ENCODE measurements at regions not wholly inside any gene's neighbourhood (a gene's known extent, or its start where the extent isn't known, plus 50 kb on each side); places are given as distances from the start of the nearest gene placed in this dataset.

- no peak for FAIRE-seq
Measured at GRCh38 chr6:93821953-93822352, 402.6 kb upstream of the EPHA7 start.

- FAIRE-seq = no peak
Measured at GRCh38 chr6:93820465-93821082, 401.2 kb upstream of the EPHA7 start.

- no peak for FAIRE-seq
Measured at GRCh38 chr6:93819189-93819588, 399.8 kb upstream of the EPHA7 start.

GRCh38 chr6:93817937-93818336 lies 398.6 kb upstream of the EPHA7 start:
- no peak for FAIRE-seq

- FAIRE-seq = no peak
Measured at GRCh38 chr6:93806409-93807270, 387.3 kb upstream of the EPHA7 start.

- no peak for FAIRE-seq
Measured at GRCh38 chr6:93801101-93801847, 381.9 kb upstream of the EPHA7 start.

- no peak for FAIRE-seq
Measured at GRCh38 chr6:93799226-93799625, 379.9 kb upstream of the EPHA7 start.

- no peak for FAIRE-seq
Measured at GRCh38 chr6:93794166-93794565, 374.8 kb upstream of the EPHA7 start.

GRCh38 chr6:93792746-93793145 lies 373.4 kb upstream of the EPHA7 start:
- no peak for FAIRE-seq

GRCh38 chr6:93790981-93791380 lies 371.6 kb upstream of the EPHA7 start:
- no peak for FAIRE-seq

GRCh38 chr6:93789532-93789931 lies 370.2 kb upstream of the EPHA7 start:
- no peak for FAIRE-seq

GRCh38 chr6:93787841-93788240 lies 368.5 kb upstream of the EPHA7 start:
- FAIRE-seq = no peak

- FAIRE-seq = no peak
Measured at GRCh38 chr6:93786474-93787330, 367.3 kb upstream of the EPHA7 start.

- FAIRE-seq = no peak
Measured at GRCh38 chr6:93785694-93786030, 366.3 kb upstream of the EPHA7 start.

GRCh38 chr6:93784794-93785693 lies 365.7 kb upstream of the EPHA7 start:
- no peak for FAIRE-seq

- no peak for FAIRE-seq
Measured at GRCh38 chr6:93779086-93779841, 359.9 kb upstream of the EPHA7 start.

GRCh38 chr6:93759190-93759589 lies 339.8 kb upstream of the EPHA7 start:
- FAIRE-seq = no peak

- no peak for FAIRE-seq
Measured at GRCh38 chr6:93751969-93752368, 332.6 kb upstream of the EPHA7 start.

- FAIRE-seq = no peak
Measured at GRCh38 chr6:93749930-93750329, 330.6 kb upstream of the EPHA7 start.

GRCh38 chr6:93749191-93749590 lies 329.8 kb upstream of the EPHA7 start:
- no peak for FAIRE-seq

- no peak for FAIRE-seq
Measured at GRCh38 chr6:93746892-93747291, 327.5 kb upstream of the EPHA7 start.
